Testis (tissue), 2 donors: ENCODE measurements at regions not wholly inside any gene's neighbourhood (a gene's known extent, or its start where the extent isn't known, plus 50 kb on each side); places are given as distances from the start of the nearest gene placed in this dataset.
"Not testable (repeated sequence)": the region's sequence is repeated elsewhere in the genome, so short reads cannot be mapped to it uniquely, and the experiment has no call there.

Experiments
- DNase-seq: peaks from one replicate; pipeline ENCODE4 v3.0.0-alpha.2; 2019
- H3K27ac ChIP-seq, 2 donors: fragments of 200-600 bp; sonication (generic); one replicate each; pipeline ENCODE4 v1.5.1; 2019
- H3K27me3 ChIP-seq: fragments of 200-600 bp; sonication (generic); one replicate; pipeline ENCODE4 v1.5.1; 2019
- H3K36me3 ChIP-seq: fragments of 200-600 bp; sonication (generic); one replicate; pipeline ENCODE4 v1.5.1; 2017; ENCODE audit warnings: low read depth; ENCODE audit errors: missing control alignments
- H3K4me1 ChIP-seq: fragments of 200-600 bp; sonication (generic); one replicate; pipeline ENCODE4 v1.5.1; 2019
- H3K4me3 ChIP-seq, 2 donors: fragments of 200-600 bp; sonication (generic); one replicate each; pipeline ENCODE4 v1.5.1; 2017 to 2019
- H3K9me3 ChIP-seq: fragments of 200-600 bp; sonication (generic); one replicate; pipeline ENCODE4 v1.5.1; 2017
- CTCF ChIP-seq, 3 experiments: fragments of 450-650 bp in 2 of 3; fragments of 200-600 bp in 1 of 3; sonication (generic) in 1 of 3; IDR thresholded peaks; one replicate each; pipeline ENCODE4 v1.5.1; 2016 to 2019; ENCODE audit warnings: antibody characterized with exemption in 3 of 3, mild to moderate bottlenecking in 2 of 3, moderate library complexity in 1 of 3
- POLR2A ChIP-seq: fragments of 450-650 bp; IDR thresholded peaks from one replicate; pipeline ENCODE4 v1.6.1; 2017; ENCODE audit warnings: antibody characterized with exemption, mild to moderate bottlenecking, moderate library complexity
- WGBS, 2 donors: methylation state at CpG; one replicate each; pipeline ENCODE4 v1.1.5; 2018; 5-methylcytosine and 5-hydroxymethylcytosine counted together
- intact Hi-C: fragments of 100-400 bp; cut with DNase I; formaldehyde crosslinking; loops from one replicate; pipeline ENCODE4 v1.15.1; 2023; ENCODE audit warnings: low total_unique reads

GRCh38 chr3:110512961-110513360 lies 558.7 kb upstream of the NECTIN3 start:
- H3K4me3 ChIP-seq = no peak overlapping the region
- no peaks in the 10 kb centered on the region for H3K27me3 ChIP-seq
- H3K27ac ChIP-seq = no peak overlapping the region
- DNase-seq = no peak
- TF ChIP-seq CTCF (IDR thresholded peaks at IDR 0.05) = no peak
- no peak for TF ChIP-seq POLR2A
- intact Hi-C loops = no loop called here
- no peaks in the 10 kb centered on the region for H3K36me3 ChIP-seq
- H3K9me3 ChIP-seq = no peaks in the 10 kb centered on the region
- 72 to 75% methylated on average over 3 of the region's 3 CpGs for WGBS, 2 donors
- no peaks in the 10 kb centered on the region for H3K4me1 ChIP-seq

GRCh38 chr3:110518031-110518430 lies 553.6 kb upstream of the NECTIN3 start:
- intact Hi-C loops = no loop called here
- Histone ChIP-seq H3K4me1 (no peaks in the 10 kb centered on the region), H3K27ac (no peak overlapping the region), H3K4me3 (no peak overlapping the region), H3K9me3 (no peaks in the 10 kb centered on the region), H3K27me3 (no peaks in the 10 kb centered on the region), H3K36me3 (no peaks in the 10 kb centered on the region)
- DNase-seq = no peak
- no peak for TF ChIP-seq CTCF (IDR thresholded peaks at IDR 0.05)
- no peak for TF ChIP-seq POLR2A
- WGBS, 2 donors = 77 to 80% methylated on average over 1 of the region's 1 CpG

GRCh38 chr3:110519071-110519470 lies 552.5 kb upstream of the NECTIN3 start:
- intact Hi-C loops = no loop called here
- Histone ChIP-seq H3K27ac (no peak overlapping the region), H3K4me3 (no peak overlapping the region), H3K27me3 (no peaks in the 10 kb centered on the region), H3K4me1 (no peaks in the 10 kb centered on the region), H3K36me3 (no peaks in the 10 kb centered on the region), H3K9me3 (no peaks in the 10 kb centered on the region)
- WGBS, 2 donors = 64 to 74% methylated on average over 1 of the region's 1 CpG
- TF ChIP-seq CTCF (IDR thresholded peaks at IDR 0.05) (no peak), POLR2A (no peak)
- DNase-seq = no peak

GRCh38 chr3:110521019-110521418 lies 550.6 kb upstream of the NECTIN3 start:
- no peak for DNase-seq
- TF ChIP-seq CTCF (IDR thresholded peaks at IDR 0.05) (no peak), POLR2A (no peak)
- Histone ChIP-seq H3K9me3 (no peaks in the 10 kb centered on the region), H3K27me3 (no peaks in the 10 kb centered on the region), H3K4me1 (no peaks in the 10 kb centered on the region), H3K27ac (no peak overlapping the region), H3K36me3 (no peaks in the 10 kb centered on the region), H3K4me3 (no peak overlapping the region)
- WGBS, 2 donors = 78 to 87% methylated on average over 2 of the region's 2 CpGs
- intact Hi-C loops = no loop called here

GRCh38 chr3:110525558-110526064 lies 546.0 kb upstream of the NECTIN3 start:
- not testable (repeated sequence) for H3K4me3 ChIP-seq

More at GRCh38 chr3:110525558-110526064, 546.0 kb upstream of the NECTIN3 start:
- DNase-seq, intact Hi-C loops, H3K36me3 ChIP-seq, H3K27ac ChIP-seq, H3K27me3 ChIP-seq, H3K4me1 ChIP-seq, H3K9me3 ChIP-seq: not testable (repeated sequence)
- WGBS, 2 donors = 67 to 71% methylated on average over 6 of the region's 6 CpGs
